OCI-LY7 (cell line): ENCODE measurements at regions not wholly inside any gene's neighbourhood (a gene's known extent, or its start where the extent isn't known, plus 50 kb on each side); places are given as distances from the start of the nearest gene placed in this dataset.
"Not testable (repeated sequence)": the region's sequence is repeated elsewhere in the genome, so short reads cannot be mapped to it uniquely, and the experiment has no call there.

ENCODE experiments used
- BruUV-seq: library from RNA; stranded (reverse); fragments of 400-500 nt; replicated peaks from 2 replicates; lab custom pipeline; 2021; lab: Mats Ljungman, UMichigan
- CTCF ChIA-PET: fragments of 300-600 bp; sonication (Branson Sonifier 250); formaldehyde crosslinking; loops from one replicate; lab custom pipeline; 2022; ENCODE audit warnings: antibody characterized with exemption; ENCODE audit not compliant: unreplicated experiment; lab: Charles Lee
- POLR2A ChIA-PET: fragments of 300-600 bp; sonication (Branson Sonifier 250); formaldehyde crosslinking; loops from one replicate; lab custom pipeline; 2022; ENCODE audit warnings: antibody characterized with exemption; lab: Charles Lee
- DNase-seq: peaks from one replicate; pipeline ENCODE4 v3.0.0-alpha.2; 2015; ENCODE audit warnings: low spot score
- H2AFZ ChIP-seq: fragments of 200-600 bp; sonication (generic), shearing (Covaris generic); 2 replicates; pipeline ENCODE4 v1.6.1; 2014; ENCODE audit warnings: mild to moderate bottlenecking, antibody characterized with exemption, low read length, moderate library complexity
- H3K27ac ChIP-seq: fragments of 200-600 bp; sonication (generic); 2 replicates; pipeline ENCODE4 v1.5.1; 2014; ENCODE audit warnings: mixed run types, low read depth, mild to moderate bottlenecking, moderate library complexity, low read length, inconsistent platforms; ENCODE audit not compliant: poor library complexity, severe bottlenecking
- H3K36me3 ChIP-seq: fragments of 200-600 bp; sonication (generic); 2 replicates; pipeline ENCODE4 v1.6.1; 2014; ENCODE audit warnings: mild to moderate bottlenecking, antibody characterized with exemption, low read length, moderate library complexity, mixed read lengths; ENCODE audit not compliant: insufficient read depth
- H3K4me1 ChIP-seq: fragments of 200-600 bp; sonication (generic); 2 replicates; pipeline ENCODE4 v1.5.1; 2014; ENCODE audit warnings: mild to moderate bottlenecking, low read length; ENCODE audit not compliant: insufficient read depth, poor library complexity, severe bottlenecking
- H3K4me2 ChIP-seq: fragments of 200-600 bp; sonication (generic); 2 replicates; pipeline ENCODE4 v1.6.1; 2014; ENCODE audit warnings: mild to moderate bottlenecking, low read length
- H3K4me3 ChIP-seq: fragments of 200-600 bp; sonication (generic); 2 replicates; pipeline ENCODE4 v1.5.1; 2014; ENCODE audit warnings: mild to moderate bottlenecking, low read depth, low read length; ENCODE audit not compliant: poor library complexity, severe bottlenecking
- H3K79me2 ChIP-seq: fragments of 200-600 bp; sonication (generic); 2 replicates; pipeline ENCODE4 v1.6.1; 2016; ENCODE audit warnings: low read depth, mild to moderate bottlenecking, low read length, moderate library complexity, mixed read lengths; ENCODE audit not compliant: insufficient read depth
- H3K9me2 ChIP-seq: fragments of 200-600 bp; sonication (generic); 2 replicates; pipeline ENCODE4 v1.6.1; 2016; ENCODE audit warnings: mild to moderate bottlenecking, low read length, mixed read lengths; ENCODE audit not compliant: insufficient read depth
- H3K9me3 ChIP-seq: fragments of 200-600 bp; sonication (generic); 2 replicates; pipeline ENCODE4 v1.6.1; 2014; ENCODE audit warnings: mild to moderate bottlenecking, mixed run types, low read length, mixed read lengths
- H4K20me1 ChIP-seq: fragments of 200-600 bp; sonication (generic); 2 replicates; pipeline ENCODE4 v1.6.1; 2014; ENCODE audit warnings: mild to moderate bottlenecking, antibody characterized with exemption, low read length, moderate library complexity, mixed read lengths; ENCODE audit not compliant: insufficient read depth
- CTCF ChIP-seq: fragments of 200-600 bp; sonication (generic); conservative IDR thresholded peaks from 2 replicates; pipeline ENCODE4 v1.5.1; 2014; ENCODE audit warnings: mild to moderate bottlenecking, antibody characterized with exemption, low read length, moderate library complexity, mixed read lengths
- EZH2phosphoT487 ChIP-seq: fragments of 200-600 bp; sonication (generic); IDR thresholded peaks from 2 replicates; pipeline ENCODE4 v1.6.1; 2018; ENCODE audit warnings: low read depth, borderline replicate concordance, mild to moderate bottlenecking, mixed run types, antibody characterized with exemption, low read length, moderate library complexity, mixed read lengths
- intact Hi-C: fragments of 100-400 bp; cut with micrococcal nuclease; formaldehyde crosslinking; loops from one replicate; pipeline ENCODE4 v1.10.0; 2022; ENCODE audit not compliant: unreplicated experiment

- Histone ChIP-seq H3K79me2 (no peaks in the 10 kb centered on the region), H4K20me1 (no peaks in the 10 kb centered on the region), H3K9me3 (no peaks in the 10 kb centered on the region), H3K36me3 (no peaks in the 10 kb centered on the region), H3K4me2 (no peak overlapping the region), H3K9me2 (no peaks in the 10 kb centered on the region), H3K4me3 (no peak overlapping the region), H3K27ac (no peak overlapping the region), H2AFZ (no peak overlapping the region), H3K4me1 (no peaks in the 10 kb centered on the region)
- ChIA-PET POLR2A (no interaction called here), CTCF (no interaction called here)
- intact Hi-C loops: no loop called here
- no peak for DNase-seq
- BruUV-seq: no TSS peak
- no peak for TF ChIP-seq CTCF
- TF ChIP-seq EZH2phosphoT487: no peak
Measured at GRCh38 chrX:33949300-33949699, 182.8 kb downstream of the FAM47A start.

- DNase-seq, H3K4me1 ChIP-seq, H2AFZ ChIP-seq, H3K4me2 ChIP-seq, H3K9me3 ChIP-seq, H4K20me1 ChIP-seq, intact Hi-C loops, H3K36me3 ChIP-seq, H3K4me3 ChIP-seq, BruUV-seq, H3K27ac ChIP-seq, CTCF ChIA-PET, POLR2A ChIA-PET, H3K9me2 ChIP-seq, H3K79me2 ChIP-seq: not testable (repeated sequence)
Measured at GRCh38 chrX:33926249-33926648, 205.9 kb downstream of the FAM47A start.

GRCh38 chrX:33923262-33923661 lies 208.9 kb downstream of the FAM47A start:
- Histone ChIP-seq H3K9me2 (no peaks in the 10 kb centered on the region), H3K4me3 (no peak overlapping the region), H3K4me2 (no peak overlapping the region), H3K79me2 (no peaks in the 10 kb centered on the region), H2AFZ (no peak overlapping the region), H4K20me1 (no peaks in the 10 kb centered on the region), H3K36me3 (no peaks in the 10 kb centered on the region), H3K9me3 (no peaks in the 10 kb centered on the region), H3K27ac (no peak overlapping the region), H3K4me1 (no peaks in the 10 kb centered on the region)
- intact Hi-C loops: no loop called here
- DNase-seq: no peak
- TF ChIP-seq CTCF (no peak), EZH2phosphoT487 (no peak)
- ChIA-PET CTCF (no interaction called here), POLR2A (no interaction called here)
- BruUV-seq: no TSS peak
